ENCODE measurements at regions not wholly inside any gene's neighbourhood (a gene's known extent, or its start where the extent isn't known, plus 50 kb on each side); places are given as distances from the start of the nearest gene placed in this dataset.

- H4K20me1 ChIP-seq (ENCODE audit: control insufficient read depth, insufficient read depth, low read length, poor library complexity, severe bottlenecking) = no peaks in the 10 kb centered on the region
- no peak for TF ChIP-seq EZH2 (IDR thresholded peaks at IDR 0.05; ENCODE audit: borderline replicate concordance, insufficient read depth, low read depth, low read length, poor library complexity, severe bottlenecking)
- TF ChIP-seq CTCF (IDR thresholded peaks at IDR 0.05) = no peak
- H3K9me3 ChIP-seq (ENCODE audit: control extremely low read depth in 1 of 3, control insufficient read depth in 2 of 3, insufficient read depth in 1 of 3, low read length in 2 of 3) = no peaks in the 10 kb centered on the region
- no peaks in the 10 kb centered on the region for H3K27me3 ChIP-seq (replicated peaks in 1 of 4; ENCODE audit: control extremely low read depth in 1 of 4, control insufficient read depth in 3 of 4, insufficient read depth in 4 of 4, low read length in 3 of 4)
- Mint-ChIP-seq H3K9me3 (ENCODE audit: insufficient read depth) (no peaks in the 10 kb centered on the region), H3K27me3 (no peaks in the 10 kb centered on the region), H3K27ac (no peak overlapping the region), H3K4me3 (no peak overlapping the region), H3K4me1 (no peaks in the 10 kb centered on the region)
- no peak overlapping the region for H2AFZ ChIP-seq (ENCODE audit: insufficient read depth, low read depth, low read length, poor library complexity, severe bottlenecking)
- ATAC-seq (ENCODE audit: low read depth) = no peak
- ChIA-PET POLR2A (no interaction called here), CTCF (no interaction called here)
- H3K4me3 ChIP-seq (ENCODE audit: control extremely low read depth in 1 of 5, extremely low read depth in 1 of 5, insufficient read depth in 1 of 5, low read depth in 2 of 5, low read length in 4 of 5) = no peak overlapping the region
- no peak overlapping the region for H3K9ac ChIP-seq (ENCODE audit: low read length)
- H3K27ac ChIP-seq (ENCODE audit: low read length in 2 of 2) = no peak overlapping the region
- WGBS (ENCODE audit: insufficient coverage) = 92% methylated on average over 2 of the region's 5 CpGs
- H3K36me3 ChIP-seq (replicated peaks in 1 of 2; ENCODE audit: control extremely low read depth in 1 of 2, control insufficient read depth in 1 of 2, extremely low read depth in 1 of 2, insufficient read depth in 2 of 2, low read length in 1 of 2) = no peaks in the 10 kb centered on the region
- no peak overlapping the region for H3K4me2 ChIP-seq (replicated peaks; ENCODE audit: low read depth, low read length, poor library complexity, severe bottlenecking)
- DNase-seq = no peak
- H3K4me1 ChIP-seq (ENCODE audit: control insufficient read depth in 2 of 2, insufficient read depth in 2 of 2, low read length in 2 of 2) = no peaks in the 10 kb centered on the region
- intact Hi-C loops (cut with micrococcal nuclease) = no loop called here
- no peaks in the 10 kb centered on the region for H3K79me2 ChIP-seq (ENCODE audit: control insufficient read depth, insufficient read depth, low read length)
Measured at GRCh38 chr4:148790246-148790645, 348.0 kb upstream of the NR3C2 start.

- Histone ChIP-seq H3K4me3 (ENCODE audit: control extremely low read depth in 1 of 5, extremely low read depth in 1 of 5, insufficient read depth in 1 of 5, low read depth in 2 of 5, low read length in 4 of 5) (no peak overlapping the region), H3K9me3 (ENCODE audit: control extremely low read depth in 1 of 3, control insufficient read depth in 2 of 3, insufficient read depth in 1 of 3, low read length in 2 of 3) (no peaks in the 10 kb centered on the region), H3K9ac (ENCODE audit: low read length) (no peak overlapping the region), H2AFZ (ENCODE audit: insufficient read depth, low read depth, low read length, poor library complexity, severe bottlenecking) (no peak overlapping the region), H3K79me2 (ENCODE audit: control insufficient read depth, insufficient read depth, low read length) (no peaks in the 10 kb centered on the region), H3K4me1 (ENCODE audit: control insufficient read depth in 2 of 2, insufficient read depth in 2 of 2, low read length in 2 of 2) (no peaks in the 10 kb centered on the region), H4K20me1 (ENCODE audit: control insufficient read depth, insufficient read depth, low read length, poor library complexity, severe bottlenecking) (no peaks in the 10 kb centered on the region), H3K36me3 (replicated peaks in 1 of 2; ENCODE audit: control extremely low read depth in 1 of 2, control insufficient read depth in 1 of 2, extremely low read depth in 1 of 2, insufficient read depth in 2 of 2, low read length in 1 of 2) (no peaks in the 10 kb centered on the region), H3K4me2 (replicated peaks; ENCODE audit: low read depth, low read length, poor library complexity, severe bottlenecking) (no peak overlapping the region), H3K27ac (ENCODE audit: low read length in 2 of 2) (no peak overlapping the region), H3K27me3 (replicated peaks in 1 of 4; ENCODE audit: control extremely low read depth in 1 of 4, control insufficient read depth in 3 of 4, insufficient read depth in 4 of 4, low read length in 3 of 4) (no peaks in the 10 kb centered on the region)
- no peak overlapping the region for H3K27ac Mint-ChIP-seq
- H3K9me3 Mint-ChIP-seq (ENCODE audit: insufficient read depth) = no peaks in the 10 kb centered on the region
- ChIA-PET CTCF (no interaction called here), POLR2A (no interaction called here)
- DNase-seq (no peak), ATAC-seq (ENCODE audit: low read depth) (no peak)
- WGBS (ENCODE audit: insufficient coverage) = 85% methylated on average over 2 of the region's 2 CpGs
- TF ChIP-seq EZH2 (IDR thresholded peaks at IDR 0.05; ENCODE audit: borderline replicate concordance, insufficient read depth, low read depth, low read length, poor library complexity, severe bottlenecking) (no peak), CTCF (IDR thresholded peaks at IDR 0.05) (no peak)
- intact Hi-C loops (cut with micrococcal nuclease) = no loop called here
- H3K4me1 Mint-ChIP-seq = no peaks in the 10 kb centered on the region
- H3K4me3 Mint-ChIP-seq = no peak overlapping the region
- H3K27me3 Mint-ChIP-seq = no peaks in the 10 kb centered on the region
Measured at GRCh38 chr4:148787831-148788477, 345.7 kb upstream of the NR3C2 start.

Measured in B cell (primary cell).